ENCODE measurements at regions not wholly inside any gene's neighbourhood (a gene's known extent, or its start where the extent isn't known, plus 50 kb on each side); places are given as distances from the start of the nearest gene placed in this dataset.

DNA sequence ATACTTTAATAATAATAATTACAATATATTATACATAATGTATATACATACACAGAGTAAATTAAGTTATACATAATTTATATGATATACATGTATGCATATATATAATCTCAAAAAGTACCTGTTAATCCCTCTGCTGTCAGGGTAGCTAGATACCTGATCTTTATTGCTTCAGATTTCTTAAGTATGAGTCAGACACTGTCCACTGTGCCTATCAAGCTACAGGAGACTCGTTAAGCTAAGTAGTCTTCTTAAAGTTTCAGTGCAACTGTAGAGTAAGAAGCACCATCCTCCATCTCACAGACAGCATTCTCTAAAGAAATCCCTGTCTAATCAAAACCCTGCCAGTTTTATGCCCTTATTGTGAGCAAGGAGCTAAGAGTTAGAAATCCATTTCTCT lies 428.7 kb downstream of the RERGL start:
- H3K27me3 Mint-ChIP-seq (ENCODE audit: low read depth): peaks cover 3% of the 10 kb centered on the region
- H3K9me3 Mint-ChIP-seq: peaks cover 2% of the 10 kb centered on the region
- no peaks in the 10 kb centered on the region for H3K36me3 Mint-ChIP-seq (ENCODE audit: low read depth)
- H3K4me3 Mint-ChIP-seq: no peak overlapping the region
- no peak overlapping the region for H3K27ac Mint-ChIP-seq
- TF ChIP-seq, protein P1, sequence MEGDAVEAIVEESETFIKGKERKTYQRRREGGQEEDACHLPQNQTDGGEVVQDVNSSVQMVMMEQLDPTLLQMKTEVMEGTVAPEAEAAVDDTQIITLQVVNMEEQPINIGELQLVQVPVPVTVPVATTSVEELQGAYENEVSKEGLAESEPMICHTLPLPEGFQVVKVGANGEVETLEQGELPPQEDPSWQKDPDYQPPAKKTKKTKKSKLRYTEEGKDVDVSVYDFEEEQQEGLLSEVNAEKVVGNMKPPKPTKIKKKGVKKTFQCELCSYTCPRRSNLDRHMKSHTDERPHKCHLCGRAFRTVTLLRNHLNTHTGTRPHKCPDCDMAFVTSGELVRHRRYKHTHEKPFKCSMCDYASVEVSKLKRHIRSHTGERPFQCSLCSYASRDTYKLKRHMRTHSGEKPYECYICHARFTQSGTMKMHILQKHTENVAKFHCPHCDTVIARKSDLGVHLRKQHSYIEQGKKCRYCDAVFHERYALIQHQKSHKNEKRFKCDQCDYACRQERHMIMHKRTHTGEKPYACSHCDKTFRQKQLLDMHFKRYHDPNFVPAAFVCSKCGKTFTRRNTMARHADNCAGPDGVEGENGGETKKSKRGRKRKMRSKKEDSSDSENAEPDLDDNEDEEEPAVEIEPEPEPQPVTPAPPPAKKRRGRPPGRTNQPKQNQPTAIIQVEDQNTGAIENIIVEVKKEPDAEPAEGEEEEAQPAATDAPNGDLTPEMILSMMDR (IDR thresholded peaks at IDR 0.05; ENCODE audit: unreplicated experiment in 3 of 3): no peak
- no peaks in the 10 kb centered on the region for H3K4me1 Mint-ChIP-seq

DNA sequence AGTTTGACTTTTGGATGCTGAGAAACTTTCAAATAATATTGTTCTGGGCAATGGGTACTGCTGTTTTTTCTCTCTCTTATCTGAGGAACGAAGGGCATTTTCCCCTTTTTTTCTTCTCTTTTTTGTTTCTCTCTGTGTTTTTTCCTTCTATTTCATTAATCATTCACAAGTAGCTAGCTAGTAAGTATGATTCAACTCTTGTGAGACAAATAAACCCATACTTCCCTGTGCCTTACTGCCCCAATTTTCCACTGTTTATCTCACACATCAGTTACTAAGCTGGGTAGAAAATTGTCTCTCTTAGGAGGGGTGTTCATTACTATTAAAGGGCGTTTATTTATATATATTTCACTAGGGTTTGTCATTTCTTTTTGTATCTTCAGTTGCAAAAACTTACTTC lies 437.6 kb downstream of the RERGL start:
- Mint-ChIP-seq H3K27ac (peak overlapping the region in 2 of 3 experiments; percentile 36 to 38), H3K4me3 (no peak overlapping the region), H3K9me3 (peaks cover 2% of the 10 kb centered on the region), H3K27me3 (ENCODE audit: low read depth) (no peaks in the 10 kb centered on the region), H3K36me3 (ENCODE audit: low read depth) (no peaks in the 10 kb centered on the region), H3K4me1 (no peaks in the 10 kb centered on the region)
- TF ChIP-seq, protein P1 (IDR thresholded peaks at IDR 0.05; ENCODE audit: unreplicated experiment in 3 of 3): no peak

DNA sequence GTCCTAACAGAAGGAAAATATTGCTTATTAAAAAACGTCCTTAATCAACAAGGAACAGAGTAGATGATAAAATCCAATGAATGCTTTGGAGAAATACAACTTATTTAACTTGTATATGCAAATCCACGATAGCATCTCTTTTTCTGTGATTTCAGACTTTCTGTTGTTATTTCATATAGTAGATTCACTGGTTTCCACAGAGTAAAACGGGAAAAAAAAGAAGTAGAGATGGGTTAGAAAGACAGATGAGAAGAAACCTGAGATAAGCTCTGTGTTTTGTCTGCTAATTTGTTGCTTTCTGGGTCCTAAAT lies 447.7 kb downstream of the RERGL start:
- Mint-ChIP-seq H3K27me3 (ENCODE audit: low read depth) (peaks cover 6% of the 10 kb centered on the region), H3K4me3 (peak overlapping the region; percentile 66 to 81 (median 73)), H3K9me3 (no peaks in the 10 kb centered on the region), H3K36me3 (ENCODE audit: low read depth) (no peaks in the 10 kb centered on the region), H3K4me1 (peaks cover 5% of the 10 kb centered on the region), H3K27ac (no peak overlapping the region)
- TF ChIP-seq, protein P1 (IDR thresholded peaks at IDR 0.05; ENCODE audit: unreplicated experiment in 3 of 3): peak in 1 of 3 experiments; percentile 2

DNA sequence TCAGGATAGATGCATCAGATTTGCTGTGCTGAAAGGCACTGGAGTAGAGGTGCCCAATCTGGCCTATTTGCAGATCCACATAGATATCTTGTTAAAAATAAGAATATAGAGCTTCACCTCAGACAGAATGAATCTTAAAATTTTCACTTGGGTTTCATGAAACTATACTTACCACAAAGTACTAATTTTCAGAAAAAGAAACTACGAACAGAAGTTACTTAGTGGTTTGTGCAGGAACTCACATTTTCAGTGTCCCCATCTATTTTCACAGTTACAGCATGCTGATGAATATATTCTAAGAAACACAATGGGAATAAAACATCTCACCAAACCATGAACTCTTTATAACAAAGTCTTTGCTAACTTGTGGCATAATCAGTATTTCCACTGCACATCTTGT lies 449.4 kb downstream of the RERGL start:
- peaks cover 6% of the 10 kb centered on the region for H3K27me3 Mint-ChIP-seq (ENCODE audit: low read depth)
- no peaks in the 10 kb centered on the region for H3K9me3 Mint-ChIP-seq
- H3K4me1 Mint-ChIP-seq: peaks cover 5% of the 10 kb centered on the region
- TF ChIP-seq, protein P1 (IDR thresholded peaks at IDR 0.05; ENCODE audit: unreplicated experiment in 3 of 3): no peak
- no peak overlapping the region for H3K27ac Mint-ChIP-seq
- H3K36me3 Mint-ChIP-seq (ENCODE audit: low read depth): no peaks in the 10 kb centered on the region
- peak overlapping the region in 1 of 3 experiments; percentile 7 for H3K4me3 Mint-ChIP-seq

DNA sequence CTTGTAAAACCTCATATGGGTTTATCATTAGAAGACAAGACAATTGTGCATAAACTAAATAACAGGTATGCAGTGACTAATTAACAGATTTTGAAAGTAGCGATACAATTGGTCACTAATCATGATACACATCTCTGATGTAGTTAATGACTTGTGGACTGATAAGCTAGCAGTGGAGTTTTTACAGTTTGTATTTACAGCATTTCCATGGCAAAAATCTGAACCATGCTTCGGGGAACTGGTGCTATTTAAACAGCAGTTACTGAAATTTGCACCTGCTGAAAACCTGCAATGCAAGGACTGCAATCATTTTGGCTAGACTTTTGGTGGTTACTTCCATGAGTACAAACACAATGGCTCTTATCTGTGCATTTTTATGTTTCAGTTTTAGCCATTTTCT lies 471.2 kb downstream of the RERGL start:
- Mint-ChIP-seq H3K27me3 (ENCODE audit: low read depth) (no peaks in the 10 kb centered on the region), H3K36me3 (ENCODE audit: low read depth) (no peaks in the 10 kb centered on the region), H3K4me3 (no peak overlapping the region), H3K4me1 (no peaks in the 10 kb centered on the region), H3K9me3 (peaks cover 8% of the 10 kb centered on the region), H3K27ac (no peak overlapping the region)
- TF ChIP-seq, protein P1 (IDR thresholded peaks at IDR 0.05; ENCODE audit: unreplicated experiment in 3 of 3): no peak

DNA sequence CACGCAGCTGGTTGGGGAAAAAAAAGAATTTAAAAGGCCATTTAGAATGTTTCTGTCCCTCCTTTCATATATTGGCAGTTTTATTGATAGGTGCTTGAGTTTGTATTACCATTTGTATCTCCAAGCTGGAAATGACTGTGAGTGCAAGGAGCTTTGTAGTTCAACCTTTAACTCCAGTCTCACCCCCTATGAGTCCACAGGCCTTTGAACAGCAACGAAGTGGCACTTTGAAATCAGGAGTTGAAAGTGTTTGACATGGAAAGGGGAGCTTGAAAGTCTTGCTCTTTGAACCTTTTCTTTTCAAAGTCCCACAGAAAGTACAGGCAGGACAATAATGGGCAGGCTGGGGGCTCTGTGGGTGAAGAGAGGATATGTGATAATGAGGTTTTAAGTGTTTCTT lies 480.3 kb downstream of the RERGL start:
- TF ChIP-seq, protein P1 (IDR thresholded peaks at IDR 0.05; ENCODE audit: unreplicated experiment in 3 of 3): no peak
- Mint-ChIP-seq H3K9me3 (no peaks in the 10 kb centered on the region), H3K4me1 (no peaks in the 10 kb centered on the region), H3K4me3 (no peak overlapping the region), H3K36me3 (ENCODE audit: low read depth) (no peaks in the 10 kb centered on the region), H3K27ac (no peak overlapping the region), H3K27me3 (ENCODE audit: low read depth) (no peaks in the 10 kb centered on the region)

Data from nephron (organoid).